A549 (cell line): ENCODE measurements at regions not wholly inside any gene's neighbourhood (a gene's known extent, or its start where the extent isn't known, plus 50 kb on each side); places are given as distances from the start of the nearest gene placed in this dataset.

Experiments used
- ATAC-seq, 2 experiments: fragments of 200-7000 bp in 1 of 2; fragments of >200 bp in 1 of 2; cut with Nextera tagmentation in 1 of 2; cut with Tn5 transposase in 1 of 2; 3 replicates each; pipeline versions ENCODE4 v1.8.0 to v1.9.1; 2018 to 2020; ENCODE audit warnings: mild to moderate bottlenecking in 1 of 2, moderate library complexity in 1 of 2
- CTCF ChIA-PET: fragments of 300-600 bp; sonication (Branson Sonifier 250); formaldehyde crosslinking; extraction: SDS; loops from one replicate; lab custom pipeline; 2021; ENCODE audit warnings: antibody characterized with exemption, inconsistent platforms; lab: Yijun Ruan, JAX
- POLR2A ChIA-PET: fragments of 350-600 bp; formaldehyde crosslinking; extraction: SDS; loops from one replicate; lab custom pipeline; 2021; ENCODE audit warnings: antibody characterized with exemption, inconsistent platforms; lab: Yijun Ruan, JAX
- DNase-seq, 2 experiments: peaks; one replicate each; pipeline versions ENCODE4 v3.0.0 to v3.0.0-alpha.2; 2011 to 2016; ENCODE audit warnings: low read depth in 1 of 2, low spot score in 1 of 2
- FAIRE-seq: peaks from 2 replicates; lab custom pipeline; 2011; peaks lifted over from hg19 to GRCh38; lab: Jason Lieb, UNC
- H3K27ac ChIP-seq, 2 experiments: fragments of >200 bp; sonication (Bioruptor Twin); formaldehyde crosslinking; 3 replicates each; pipeline ENCODE4 v1.5.1; 2016 to 2017
- H3K4me1 ChIP-seq: fragments of >200 bp; sonication (Bioruptor Twin); formaldehyde crosslinking; 3 replicates; pipeline ENCODE4 v1.6.1; 2016
- H3K4me2 ChIP-seq: fragments of >200 bp; sonication (Bioruptor Twin); formaldehyde crosslinking; 3 replicates; pipeline ENCODE4 v1.6.1; 2016
- H3K4me3 ChIP-seq: fragments of >200 bp; sonication (Bioruptor Twin); formaldehyde crosslinking; 3 replicates; pipeline ENCODE4 v1.5.1; 2016
- H3K9me3 ChIP-seq: fragments of >200 bp; sonication (Bioruptor Twin); formaldehyde crosslinking; 3 replicates; pipeline ENCODE4 v1.6.1; 2016
- ATOH8 ChIP-seq: fragments of 250-450 bp; sonication (Bioruptor Pico); IDR thresholded peaks from 2 replicates; pipeline ENCODE4 v1.5.0; 2020; ENCODE audit warnings: low read depth, mild to moderate bottlenecking, moderate library complexity
- BCL3 ChIP-seq: fragments of >200 bp; sonication (Bioruptor Twin); formaldehyde crosslinking; IDR thresholded peaks from 3 replicates; pipeline ENCODE4 v1.6.1; 2016
- CBX8 ChIP-seq: fragments of 200-600 bp; sonication (generic); IDR thresholded peaks from 2 replicates; pipeline ENCODE4 v1.6.1; 2016
- CHD2 ChIP-seq: fragments of 150-350 bp; IDR thresholded peaks from 2 replicates; pipeline ENCODE4 v1.6.1; 2014; ENCODE audit warnings: low read length; ENCODE audit not compliant: partially characterized antibody
- EHF ChIP-seq: fragments of 250-450 bp; sonication (Bioruptor Pico); IDR thresholded peaks from 2 replicates; pipeline ENCODE4 v1.5.0; 2020; ENCODE audit warnings: mild to moderate bottlenecking
- ESRRA ChIP-seq: fragments of 150-350 bp; IDR thresholded peaks from 2 replicates; pipeline ENCODE4 v1.6.1; 2014; ENCODE audit warnings: mild to moderate bottlenecking, low read length, borderline replicate concordance
- GATA3 ChIP-seq: IDR thresholded peaks from 2 replicates; pipeline ENCODE4 v1.6.1; 2012; ENCODE audit warnings: borderline replicate concordance
- HOXA7 ChIP-seq: fragments of 250-450 bp; sonication (Bioruptor Pico); IDR thresholded peaks from 2 replicates; pipeline ENCODE4 v1.5.0; 2020; ENCODE audit warnings: mild to moderate bottlenecking, moderate library complexity
- JUN ChIP-seq, 2 experiments: fragments of >200 bp; sonication (Bioruptor Twin); formaldehyde crosslinking; IDR thresholded peaks; 2 replicates in 1 of 2; 3 replicates in 1 of 2; pipeline ENCODE4 v1.6.1; 2016 to 2017
- JUNB ChIP-seq: fragments of >200 bp; sonication (Bioruptor Twin); formaldehyde crosslinking; IDR thresholded peaks from 2 replicates; pipeline ENCODE4 v1.6.1; 2016
- KDM5A ChIP-seq: fragments of 200-600 bp; sonication (generic); IDR thresholded peaks from 2 replicates; pipeline ENCODE4 v1.6.1; 2016; ENCODE audit warnings: antibody characterized with exemption, mild to moderate bottlenecking
- MAX ChIP-seq: IDR thresholded peaks from 2 replicates; pipeline ENCODE4 v1.6.1; 2012
- MYC ChIP-seq: IDR thresholded peaks from 2 replicates; pipeline ENCODE4 v1.6.1; 2012; ENCODE audit warnings: mild to moderate bottlenecking, inconsistent platforms, low read length, improper control_type of control experiment, borderline replicate concordance
- NPAS2 ChIP-seq: fragments of 250-450 bp; sonication (Bioruptor Pico); IDR thresholded peaks from 2 replicates; pipeline ENCODE4 v1.8.0; 2022; ENCODE audit warnings: mild to moderate bottlenecking, moderate library complexity, borderline replicate concordance
- PBX3 ChIP-seq: IDR thresholded peaks from 2 replicates; pipeline ENCODE4 v1.6.1; 2012
- PHF8 ChIP-seq: fragments of 200-600 bp; sonication (generic); IDR thresholded peaks from 2 replicates; pipeline ENCODE4 v1.6.1; 2016; ENCODE audit warnings: low read depth, mild to moderate bottlenecking, antibody characterized with exemption, moderate library complexity, borderline replicate concordance
- RAD21 ChIP-seq, 2 experiments: fragments of >200 bp in 1 of 2; sonication (Bioruptor Twin) in 1 of 2; formaldehyde crosslinking in 1 of 2; IDR thresholded peaks in 1 of 2; conservative IDR thresholded peaks in 1 of 2; 2 replicates in 1 of 2; 3 replicates in 1 of 2; pipeline ENCODE4 v1.6.1; 2012 to 2018; ENCODE audit warnings: inconsistent platforms in 1 of 2
- RARB ChIP-seq: fragments of 250-450 bp; sonication (Bioruptor Pico); IDR thresholded peaks from 2 replicates; pipeline ENCODE4 v1.8.0; 2021; ENCODE audit warnings: mild to moderate bottlenecking, moderate library complexity
- SREBF2 ChIP-seq: fragments of 450-650 bp; IDR thresholded peaks from 2 replicates; pipeline ENCODE4 v1.6.1; 2014; ENCODE audit warnings: mild to moderate bottlenecking, moderate library complexity
- TFCP2L1 ChIP-seq: fragments of 250-450 bp; sonication (Bioruptor Pico); IDR thresholded peaks from 2 replicates; pipeline ENCODE4 v1.5.0; 2021; ENCODE audit warnings: mild to moderate bottlenecking
- USF2 ChIP-seq: fragments of 450-650 bp; IDR thresholded peaks from 2 replicates; pipeline ENCODE4 v1.6.1; 2014; ENCODE audit warnings: antibody characterized with exemption
- ZC3H11A ChIP-seq: fragments of 450-650 bp; IDR thresholded peaks from 2 replicates; pipeline ENCODE4 v1.6.1; 2014; ENCODE audit warnings: antibody characterized with exemption, mild to moderate bottlenecking
- WGBS: methylation state at CpG from one replicate; pipeline ENCODE4 v1.1.6; 2017; ENCODE audit errors: missing lambda C conversion rate; 5-methylcytosine and 5-hydroxymethylcytosine counted together

GRCh38 chr13:78190296-78190695, 271.7 kb upstream of the EDNRB start (continued):
- TF ChIP-seq CHD2 (no peak), HOXA7 (CRISPR knock-in tag) (no peak)

- no peaks in the 10 kb centered on the region for H3K4me1 ChIP-seq
- POLR2A ChIA-PET: no interaction called here
- H3K27ac ChIP-seq: no peak overlapping the region
- TF ChIP-seq ZC3H11A (no peak), JUNB (no peak), PHF8 (no peak), CBX8 (no peak), MYC (no peak), EHF (CRISPR knock-in tag) (no peak), JUN (IDR thresholded peaks at IDR 0.05) (no peak), KDM5A (no peak), GATA3 (no peak), SREBF2 (no peak), BCL3 (no peak), ESRRA (no peak), RARB (CRISPR knock-in tag) (no peak), PBX3 (no peak)
- TF ChIP-seq, all 56 proteins: peak for 0
- DNase-seq (no peak), ATAC-seq (no peak), FAIRE-seq (no peak)
- no peaks in the 10 kb centered on the region for H3K9me3 ChIP-seq
- H3K4me3 ChIP-seq: no peak overlapping the region
- WGBS: 21% methylated on average over 4 of the region's 4 CpGs
- no peak overlapping the region for H3K4me2 ChIP-seq
- CTCF ChIA-PET: interaction anchor here (1.0 kb wide), 1 partner anchor 51 kb away, joined by 4 read pairs; no protein-coding TSS in a partner anchor
These were observed 269.1 kb upstream of the EDNRB start for GRCh38 chr13:78187781-78188180.

- ATAC-seq: no peak
- FAIRE-seq: no peak
- CTCF ChIA-PET: no interaction called here
- 3% methylated on average over 1 of the region's 1 CpG for WGBS
- no peak overlapping the region for H3K4me2 ChIP-seq
- DNase-seq: no peak
- no peaks in the 10 kb centered on the region for H3K4me1 ChIP-seq
- H3K9me3 ChIP-seq: no peaks in the 10 kb centered on the region
- TF ChIP-seq ZC3H11A (no peak), USF2 (no peak), TFCP2L1 (CRISPR knock-in tag) (no peak), MAX (no peak), ATOH8 (no peak), RAD21 (conservative IDR thresholded peaks at IDR 0.05 in 1 of 2, IDR thresholded peaks at IDR 0.05 in 1 of 2) (no peak), NPAS2 (CRISPR knock-in tag) (no peak), ESRRA (no peak)
- POLR2A ChIA-PET: no interaction called here
- no peak overlapping the region for H3K27ac ChIP-seq
- H3K4me3 ChIP-seq: no peak overlapping the region
These were observed 267.1 kb upstream of the EDNRB start for GRCh38 chr13:78185700-78186099.
